ENCODE measurements at regions not wholly inside any gene's neighbourhood (a gene's known extent, or its start where the extent isn't known, plus 50 kb on each side); places are given as distances from the start of the nearest gene placed in this dataset.

- H3K27ac Mint-ChIP-seq: no peak overlapping the region
- no peak for DNase-seq
- H3K27me3 Mint-ChIP-seq (ENCODE audit: low read depth): no peaks in the 10 kb centered on the region
- CTCF ChIA-PET: no interaction called here
- intact Hi-C loops (cut with micrococcal nuclease): no loop called here
- H3K9me3 Mint-ChIP-seq: peaks cover 9% of the 10 kb centered on the region
- H3K4me1 Mint-ChIP-seq (ENCODE audit: low read depth): no peaks in the 10 kb centered on the region
- no peak overlapping the region for H3K4me3 Mint-ChIP-seq
- H3K36me3 Mint-ChIP-seq (ENCODE audit: low read depth): no peaks in the 10 kb centered on the region
Measured at GRCh38 chr21:19553919-19554615, 1150.5 kb upstream of the TMPRSS15 start.

- Mint-ChIP-seq H3K4me3 (no peak overlapping the region), H3K9me3 (peaks cover 3% of the 10 kb centered on the region), H3K27me3 (ENCODE audit: low read depth) (no peaks in the 10 kb centered on the region), H3K36me3 (ENCODE audit: low read depth) (no peaks in the 10 kb centered on the region), H3K4me1 (ENCODE audit: low read depth) (no peaks in the 10 kb centered on the region), H3K27ac (no peak overlapping the region)
- no peak for DNase-seq
- CTCF ChIA-PET: no interaction called here
- intact Hi-C loops (cut with micrococcal nuclease): no loop called here
Measured at GRCh38 chr21:19557046-19557445, 1153.5 kb upstream of the TMPRSS15 start.

GRCh38 chr21:19557488-19557887 lies 1153.9 kb upstream of the TMPRSS15 start:
- Mint-ChIP-seq H3K9me3 (peaks cover 2% of the 10 kb centered on the region), H3K36me3 (ENCODE audit: low read depth) (no peaks in the 10 kb centered on the region), H3K27ac (no peak overlapping the region), H3K4me3 (no peak overlapping the region), H3K27me3 (ENCODE audit: low read depth) (no peaks in the 10 kb centered on the region), H3K4me1 (ENCODE audit: low read depth) (no peaks in the 10 kb centered on the region)
- DNase-seq: no peak
- CTCF ChIA-PET: no interaction called here
- intact Hi-C loops (cut with micrococcal nuclease): no loop called here

- CTCF ChIA-PET: no interaction called here
Measured at GRCh38 chr21:19565587-19565986, 1162.0 kb upstream of the TMPRSS15 start.

GRCh38 chr21:19566975-19567374 lies 1163.4 kb upstream of the TMPRSS15 start:
- H3K36me3 Mint-ChIP-seq (ENCODE audit: low read depth): no peaks in the 10 kb centered on the region
- H3K4me3 Mint-ChIP-seq: no peak overlapping the region
- intact Hi-C loops (cut with micrococcal nuclease): no loop called here
- no peaks in the 10 kb centered on the region for H3K4me1 Mint-ChIP-seq (ENCODE audit: low read depth)
- no peak overlapping the region for H3K27ac Mint-ChIP-seq
- CTCF ChIA-PET: no interaction called here
- H3K9me3 Mint-ChIP-seq: no peaks in the 10 kb centered on the region
- DNase-seq: no peak
- H3K27me3 Mint-ChIP-seq (ENCODE audit: low read depth): no peaks in the 10 kb centered on the region

More at GRCh38 chr21:19565587-19565986, 1162.0 kb upstream of the TMPRSS15 start:
- Mint-ChIP-seq H3K36me3 (ENCODE audit: low read depth) (no peaks in the 10 kb centered on the region), H3K27ac (no peak overlapping the region), H3K27me3 (ENCODE audit: low read depth) (no peaks in the 10 kb centered on the region), H3K9me3 (no peaks in the 10 kb centered on the region), H3K4me1 (ENCODE audit: low read depth) (no peaks in the 10 kb centered on the region), H3K4me3 (no peak overlapping the region)
- no peak for DNase-seq
- intact Hi-C loops (cut with micrococcal nuclease): no loop called here

GRCh38 chr21:19577381-19577780 lies 1173.8 kb upstream of the TMPRSS15 start:
- no peak for DNase-seq
- Mint-ChIP-seq H3K27ac (no peak overlapping the region), H3K4me3 (no peak overlapping the region), H3K4me1 (ENCODE audit: low read depth) (no peaks in the 10 kb centered on the region), H3K36me3 (ENCODE audit: low read depth) (no peaks in the 10 kb centered on the region), H3K9me3 (peaks cover 2% of the 10 kb centered on the region), H3K27me3 (ENCODE audit: low read depth) (no peaks in the 10 kb centered on the region)
- CTCF ChIA-PET: no interaction called here
- intact Hi-C loops (cut with micrococcal nuclease): no loop called here

- Mint-ChIP-seq H3K36me3 (ENCODE audit: low read depth) (no peaks in the 10 kb centered on the region), H3K4me3 (no peak overlapping the region), H3K4me1 (ENCODE audit: low read depth) (no peaks in the 10 kb centered on the region), H3K9me3 (peaks cover 5% of the 10 kb centered on the region), H3K27ac (no peak overlapping the region), H3K27me3 (ENCODE audit: low read depth) (no peaks in the 10 kb centered on the region)
- intact Hi-C loops (cut with micrococcal nuclease): no loop called here
- CTCF ChIA-PET: no interaction called here
- no peak for DNase-seq
Measured at GRCh38 chr21:19590044-19590443, 1186.5 kb upstream of the TMPRSS15 start.

GRCh38 chr21:19603011-19603593 lies 1199.5 kb upstream of the TMPRSS15 start:
- Mint-ChIP-seq H3K4me1 (ENCODE audit: low read depth) (no peaks in the 10 kb centered on the region), H3K4me3 (no peak overlapping the region), H3K36me3 (ENCODE audit: low read depth) (no peaks in the 10 kb centered on the region), H3K27ac (no peak overlapping the region), H3K27me3 (ENCODE audit: low read depth) (no peaks in the 10 kb centered on the region), H3K9me3 (no peaks in the 10 kb centered on the region)
- CTCF ChIA-PET: interaction anchor here (0.6 kb wide), 1 partner anchor 481 kb away, joined by 3 read pairs; no protein-coding TSS in a partner anchor
- intact Hi-C loops (cut with micrococcal nuclease): no loop called here
- no peak for DNase-seq

- no peak for DNase-seq
- Mint-ChIP-seq H3K36me3 (ENCODE audit: low read depth) (no peaks in the 10 kb centered on the region), H3K27me3 (ENCODE audit: low read depth) (no peaks in the 10 kb centered on the region), H3K4me1 (ENCODE audit: low read depth) (no peaks in the 10 kb centered on the region), H3K4me3 (no peak overlapping the region), H3K9me3 (peaks cover 5% of the 10 kb centered on the region), H3K27ac (no peak overlapping the region)
- intact Hi-C loops (cut with micrococcal nuclease): no loop called here
- CTCF ChIA-PET: no interaction called here
Measured at GRCh38 chr21:19608101-19608621, 1204.6 kb upstream of the TMPRSS15 start.

GRCh38 chr21:19609611-19610010 lies 1206.0 kb upstream of the TMPRSS15 start:
- H3K9me3 Mint-ChIP-seq: peaks cover 5% of the 10 kb centered on the region
- intact Hi-C loops (cut with micrococcal nuclease): no loop called here
- H3K27me3 Mint-ChIP-seq (ENCODE audit: low read depth): no peaks in the 10 kb centered on the region
- CTCF ChIA-PET: no interaction called here
- no peak overlapping the region for H3K4me3 Mint-ChIP-seq
- H3K27ac Mint-ChIP-seq: no peak overlapping the region
- DNase-seq: no peak
- H3K36me3 Mint-ChIP-seq (ENCODE audit: low read depth): no peaks in the 10 kb centered on the region
- H3K4me1 Mint-ChIP-seq (ENCODE audit: low read depth): no peaks in the 10 kb centered on the region

GRCh38 chr21:19621837-19622496 lies 1218.4 kb upstream of the TMPRSS15 start:
- H3K9me3 Mint-ChIP-seq: peaks cover 13% of the 10 kb centered on the region
- no peaks in the 10 kb centered on the region for H3K36me3 Mint-ChIP-seq (ENCODE audit: low read depth)
- no peak for DNase-seq
- H3K4me1 Mint-ChIP-seq (ENCODE audit: low read depth): no peaks in the 10 kb centered on the region
- no peak overlapping the region for H3K27ac Mint-ChIP-seq
- intact Hi-C loops (cut with micrococcal nuclease): no loop called here
- CTCF ChIA-PET: interaction anchor here (0.7 kb wide), 1 partner anchor 164 kb away, joined by 3 read pairs; no protein-coding TSS in a partner anchor
- H3K27me3 Mint-ChIP-seq (ENCODE audit: low read depth): no peaks in the 10 kb centered on the region
- H3K4me3 Mint-ChIP-seq: no peak overlapping the region

GRCh38 chr21:19640964-19641363 lies 1237.4 kb upstream of the TMPRSS15 start:
- CTCF ChIA-PET: no interaction called here
- Mint-ChIP-seq H3K4me3 (no peak overlapping the region), H3K36me3 (ENCODE audit: low read depth) (no peaks in the 10 kb centered on the region), H3K9me3 (peaks cover 3% of the 10 kb centered on the region), H3K27ac (no peak overlapping the region), H3K4me1 (ENCODE audit: low read depth) (no peaks in the 10 kb centered on the region), H3K27me3 (ENCODE audit: low read depth) (no peaks in the 10 kb centered on the region)
- DNase-seq: no peak
- intact Hi-C loops (cut with micrococcal nuclease): no loop called here

- Mint-ChIP-seq H3K27me3 (ENCODE audit: low read depth) (no peaks in the 10 kb centered on the region), H3K27ac (no peak overlapping the region), H3K9me3 (peaks cover 5% of the 10 kb centered on the region), H3K36me3 (ENCODE audit: low read depth) (no peaks in the 10 kb centered on the region), H3K4me3 (no peak overlapping the region), H3K4me1 (ENCODE audit: low read depth) (no peaks in the 10 kb centered on the region)
- no peak for DNase-seq
- CTCF ChIA-PET: no interaction called here
- intact Hi-C loops (cut with micrococcal nuclease): no loop called here
Measured at GRCh38 chr21:19648391-19648790, 1244.8 kb upstream of the TMPRSS15 start.

Measured in activated naive CD4-positive, alpha-beta T cell treated with anti-CD3 and anti-CD28 coated beads for 36 hours (primary cell).